Activated CD8-positive, alpha-beta T cell treated with anti-CD3 and anti-CD28 coated beads, Interleukin-2, amount 10 ng/mL, durations not matched to agents 7 days and 5 days (primary cell): ENCODE measurements at regions not wholly inside any gene's neighbourhood (a gene's known extent, or its start where the extent isn't known, plus 50 kb on each side); places are given as distances from the start of the nearest gene placed in this dataset.

Experiments used
- ATAC-seq: fragments of 150-1000 bp; cut with Tn5 transposase; one replicate; pipeline ENCODE4 v1.10.0; 2021; ENCODE audit warnings: moderate library complexity
- CTCF ChIA-PET: fragments of 350-600 bp; sonication (Branson Sonifier 250); formaldehyde crosslinking; loops from one replicate; lab custom pipeline; 2021; ENCODE audit warnings: antibody characterized with exemption; lab: Charles Lee
- POLR2A ChIA-PET: fragments of 350-600 bp; sonication (Branson Sonifier 250); formaldehyde crosslinking; loops from one replicate; lab custom pipeline; 2021; ENCODE audit warnings: antibody characterized with exemption; lab: Charles Lee
- DNase-seq: peaks from one replicate; pipeline ENCODE4 v3.0.0-alpha.2; 2020
- H3K27ac Mint-ChIP-seq: one replicate; pipeline ENCODE4 v1.8.0; 2021; ENCODE audit warnings: mild to moderate bottlenecking, mixed read lengths
- H3K27me3 Mint-ChIP-seq: one replicate; pipeline ENCODE4 v1.8.0; 2021; ENCODE audit warnings: low read depth, mixed read lengths
- H3K36me3 Mint-ChIP-seq: one replicate; pipeline ENCODE4 v1.8.0; 2021; ENCODE audit warnings: low read depth, mixed read lengths
- H3K4me1 Mint-ChIP-seq: one replicate; pipeline ENCODE4 v1.8.0; 2021; ENCODE audit warnings: low read depth, mixed read lengths
- H3K4me3 Mint-ChIP-seq: one replicate; pipeline ENCODE4 v1.8.0; 2021; ENCODE audit warnings: mild to moderate bottlenecking, mixed read lengths
- H3K9me3 Mint-ChIP-seq: one replicate; pipeline ENCODE4 v1.8.0; 2022; ENCODE audit warnings: mixed read lengths; ENCODE audit not compliant: insufficient read depth

- Mint-ChIP-seq H3K27ac (no peak overlapping the region), H3K36me3 (no peaks in the 10 kb centered on the region), H3K9me3 (no peaks in the 10 kb centered on the region), H3K4me3 (no peak overlapping the region), H3K27me3 (peaks cover 17% of the 10 kb centered on the region), H3K4me1 (peaks cover 2% of the 10 kb centered on the region)
- ATAC-seq, result no peak
- DNase-seq, result no peak
- ChIA-PET CTCF (interaction anchor here (2.4 to 5.4 kb wide), 3 partner anchors 48 to 84 kb away, joined by 15 to 93 read pairs (median 45); no protein-coding TSS in a partner anchor), POLR2A (no interaction called here)
These were observed 86.9 kb upstream of the IGLL5 start for GRCh38 chr22:22800716-22801115.

- peak; percentile 73 for ATAC-seq
- no peak overlapping the region for H3K4me3 Mint-ChIP-seq
- ChIA-PET CTCF (interaction anchor here (0.7 to 5.4 kb wide), 39 partner anchors 10 to 209 kb away, joined by 3 to 93 read pairs (median 7); no protein-coding TSS in a partner anchor), POLR2A (interaction anchor here (0.6 to 0.7 kb wide), 2 partner anchors 35 to 81 kb away, joined by 3 read pairs; no protein-coding TSS in a partner anchor)
- H3K4me1 Mint-ChIP-seq, result peaks cover 2% of the 10 kb centered on the region
- H3K27me3 Mint-ChIP-seq, result peaks cover 22% of the 10 kb centered on the region
- no peaks in the 10 kb centered on the region for H3K9me3 Mint-ChIP-seq
- peak; percentile 71 for DNase-seq
- no peaks in the 10 kb centered on the region for H3K36me3 Mint-ChIP-seq
- no peak overlapping the region for H3K27ac Mint-ChIP-seq
These were observed 85.2 kb upstream of the IGLL5 start for GRCh38 chr22:22802339-22802970.

- Mint-ChIP-seq H3K36me3 (no peaks in the 10 kb centered on the region), H3K27me3 (peaks cover 21% of the 10 kb centered on the region), H3K27ac (no peak overlapping the region), H3K9me3 (no peaks in the 10 kb centered on the region), H3K4me3 (no peak overlapping the region), H3K4me1 (peaks cover 2% of the 10 kb centered on the region)
- ChIA-PET POLR2A (interaction anchor here (0.6 kb wide), 1 partner anchor 34 kb away, joined by 3 read pairs; no protein-coding TSS in a partner anchor), CTCF (interaction anchor here (0.9 to 5.4 kb wide), 24 partner anchors 9 to 156 kb away, joined by 3 to 93 read pairs (median 10); no protein-coding TSS in a partner anchor)
- DNase-seq (no peak), ATAC-seq (no peak)
These were observed 84.2 kb upstream of the IGLL5 start for GRCh38 chr22:22803285-22803853.

GRCh38 chr22:22810018-22810427 lies 77.6 kb upstream of the IGLL5 start:
- ATAC-seq (peak; percentile 88), DNase-seq (peak; percentile 75)
- H3K9me3 Mint-ChIP-seq, result no peaks in the 10 kb centered on the region
- no peaks in the 10 kb centered on the region for H3K36me3 Mint-ChIP-seq
- POLR2A ChIA-PET, result no interaction called here
- no peak overlapping the region for H3K4me3 Mint-ChIP-seq
- peaks cover 24% of the 10 kb centered on the region for H3K27me3 Mint-ChIP-seq
- H3K4me1 Mint-ChIP-seq, result peaks cover 5% of the 10 kb centered on the region
- CTCF ChIA-PET, result interaction anchor here (0.9 to 14.7 kb wide), 16 partner anchors 8 to 145 kb away, joined by 3 to 256 read pairs (median 10); no protein-coding TSS in a partner anchor
- H3K27ac Mint-ChIP-seq, result no peak overlapping the region

- peaks cover 22% of the 10 kb centered on the region for H3K27me3 Mint-ChIP-seq
- ATAC-seq, result no peak
- CTCF ChIA-PET, result interaction anchor here (0.6 to 14.7 kb wide), 17 partner anchors 8 to 145 kb away, joined by 3 to 256 read pairs (median 8); no protein-coding TSS in a partner anchor
- POLR2A ChIA-PET, result no interaction called here
- H3K9me3 Mint-ChIP-seq, result no peaks in the 10 kb centered on the region
- no peak overlapping the region for H3K27ac Mint-ChIP-seq
- peaks cover 9% of the 10 kb centered on the region for H3K4me1 Mint-ChIP-seq
- no peak overlapping the region for H3K4me3 Mint-ChIP-seq
- no peak for DNase-seq
- no peaks in the 10 kb centered on the region for H3K36me3 Mint-ChIP-seq
These were observed 77.1 kb upstream of the IGLL5 start for GRCh38 chr22:22810471-22810870.

GRCh38 chr22:22811016-22812009 lies 76.3 kb upstream of the IGLL5 start:
- Mint-ChIP-seq H3K9me3 (no peaks in the 10 kb centered on the region), H3K4me3 (no peak overlapping the region), H3K36me3 (no peaks in the 10 kb centered on the region), H3K27me3 (peaks cover 22% of the 10 kb centered on the region), H3K27ac (no peak overlapping the region), H3K4me1 (peaks cover 18% of the 10 kb centered on the region)
- ATAC-seq, result no peak
- POLR2A ChIA-PET, result no interaction called here
- DNase-seq, result no peak
- CTCF ChIA-PET, result interaction anchor here (0.6 to 14.7 kb wide), 12 partner anchors 7 to 70 kb away, joined by 3 to 256 read pairs (median 13); no protein-coding TSS in a partner anchor

GRCh38 chr22:22812031-22812905 lies 75.3 kb upstream of the IGLL5 start:
- peaks cover 27% of the 10 kb centered on the region for H3K4me1 Mint-ChIP-seq
- peak overlapping the region; percentile 23 for H3K27ac Mint-ChIP-seq
- H3K27me3 Mint-ChIP-seq, result peaks cover 14% of the 10 kb centered on the region
- DNase-seq (no peak), ATAC-seq (no peak)
- H3K36me3 Mint-ChIP-seq, result no peaks in the 10 kb centered on the region
- H3K4me3 Mint-ChIP-seq, result no peak overlapping the region
- POLR2A ChIA-PET, result no interaction called here
- CTCF ChIA-PET, result interaction anchor here (1.2 to 14.7 kb wide), 5 partner anchors 10 to 69 kb away, joined by 4 to 256 read pairs (median 20); no protein-coding TSS in a partner anchor
- no peaks in the 10 kb centered on the region for H3K9me3 Mint-ChIP-seq

GRCh38 chr22:22813126-22814075 lies 74.2 kb upstream of the IGLL5 start:
- POLR2A ChIA-PET, result interaction anchor here (0.6 kb wide), 1 partner anchor 116 kb away, joined by 3 read pairs; no protein-coding TSS in a partner anchor
- no peak overlapping the region for H3K4me3 Mint-ChIP-seq
- ATAC-seq, result no peak

GRCh38 chr22:22814666-22815396 lies 72.8 kb upstream of the IGLL5 start:
- H3K27me3 Mint-ChIP-seq, result no peaks in the 10 kb centered on the region
- H3K4me1 Mint-ChIP-seq, result peaks cover 52% of the 10 kb centered on the region
- ChIA-PET CTCF (interaction anchor here (0.9 to 14.7 kb wide), 7 partner anchors 12 to 139 kb away, joined by 3 to 256 read pairs (median 5); no protein-coding TSS in a partner anchor), POLR2A (no interaction called here)
- peak overlapping the region; percentile 39 for H3K27ac Mint-ChIP-seq
- ATAC-seq, result no peak
- no peaks in the 10 kb centered on the region for H3K36me3 Mint-ChIP-seq
- H3K4me3 Mint-ChIP-seq, result no peak overlapping the region
- no peak for DNase-seq
- H3K9me3 Mint-ChIP-seq, result no peaks in the 10 kb centered on the region

More at GRCh38 chr22:22813126-22814075, 74.2 kb upstream of the IGLL5 start:
- Mint-ChIP-seq H3K36me3 (no peaks in the 10 kb centered on the region), H3K4me1 (peaks cover 38% of the 10 kb centered on the region), H3K27ac (no peak overlapping the region), H3K27me3 (peaks cover 8% of the 10 kb centered on the region), H3K9me3 (no peaks in the 10 kb centered on the region)
- DNase-seq, result no peak
- CTCF ChIA-PET, result interaction anchor here (0.9 to 14.7 kb wide), 7 partner anchors 11 to 93 kb away, joined by 3 to 256 read pairs (median 5); no protein-coding TSS in a partner anchor
